Right cardiac atrium (tissue), 5 donors: ENCODE measurements at regions not wholly inside any gene's neighbourhood (a gene's known extent, or its start where the extent isn't known, plus 50 kb on each side); places are given as distances from the start of the nearest gene placed in this dataset.

Source experiments
- ATAC-seq, 2 donors: fragments of 200-7000 bp; cut with Tn5 transposase; one replicate each; pipeline versions ENCODE4 v1.8.0 to v1.9.1; 2020; ENCODE audit warnings: moderate library complexity in 2 of 2, mild to moderate bottlenecking in 1 of 2
- DNase-seq, 3 donors: peaks; one replicate each; pipeline ENCODE4 v3.0.0-alpha.2; 2020
- H3K27ac ChIP-seq: one replicate; pipeline ENCODE4 v1.5.1; 2013; ENCODE audit warnings: mild to moderate bottlenecking, low read length, control low read depth, moderate library complexity
- H3K27me3 ChIP-seq: one replicate; pipeline ENCODE4 v1.6.1; 2013; ENCODE audit not compliant: control insufficient read depth, insufficient read depth
- H3K4me1 ChIP-seq: one replicate; pipeline ENCODE4 v1.6.1; 2013; ENCODE audit warnings: low read length; ENCODE audit not compliant: control insufficient read depth, insufficient read depth
- H3K4me3 ChIP-seq: one replicate; pipeline ENCODE4 v1.5.1; 2013; ENCODE audit warnings: low read length, control low read depth
- H3K9me3 ChIP-seq: one replicate; pipeline ENCODE4 v1.6.1; 2013; ENCODE audit warnings: low read length; ENCODE audit not compliant: control insufficient read depth
- WGBS: extraction: QIAGEN DNeasy Blood & Tissue Kit; methylation state at CpG from one replicate; pipeline ENCODE4 v1.1.7; 2013; 5-methylcytosine and 5-hydroxymethylcytosine counted together
- intact Hi-C, 4 donors: fragments of 100-400 bp; cut with DNase I; formaldehyde crosslinking; loops; one replicate each; pipeline versions ENCODE4 v1.11.0 to v1.14.0; 2022 to 2023
- donor health status: healthy with polysubstance abuse.
- donor health status: DM: no; HTN: yes; CAD: no.
- donor health status: DM: no; HTN: no; CAD: no.
- donor health status: DM: no; HTN: yes; CAD: no; lungs with severe emphysema.
- donor health status: DM: yes; HTN: yes; CAD: no.

DNA sequence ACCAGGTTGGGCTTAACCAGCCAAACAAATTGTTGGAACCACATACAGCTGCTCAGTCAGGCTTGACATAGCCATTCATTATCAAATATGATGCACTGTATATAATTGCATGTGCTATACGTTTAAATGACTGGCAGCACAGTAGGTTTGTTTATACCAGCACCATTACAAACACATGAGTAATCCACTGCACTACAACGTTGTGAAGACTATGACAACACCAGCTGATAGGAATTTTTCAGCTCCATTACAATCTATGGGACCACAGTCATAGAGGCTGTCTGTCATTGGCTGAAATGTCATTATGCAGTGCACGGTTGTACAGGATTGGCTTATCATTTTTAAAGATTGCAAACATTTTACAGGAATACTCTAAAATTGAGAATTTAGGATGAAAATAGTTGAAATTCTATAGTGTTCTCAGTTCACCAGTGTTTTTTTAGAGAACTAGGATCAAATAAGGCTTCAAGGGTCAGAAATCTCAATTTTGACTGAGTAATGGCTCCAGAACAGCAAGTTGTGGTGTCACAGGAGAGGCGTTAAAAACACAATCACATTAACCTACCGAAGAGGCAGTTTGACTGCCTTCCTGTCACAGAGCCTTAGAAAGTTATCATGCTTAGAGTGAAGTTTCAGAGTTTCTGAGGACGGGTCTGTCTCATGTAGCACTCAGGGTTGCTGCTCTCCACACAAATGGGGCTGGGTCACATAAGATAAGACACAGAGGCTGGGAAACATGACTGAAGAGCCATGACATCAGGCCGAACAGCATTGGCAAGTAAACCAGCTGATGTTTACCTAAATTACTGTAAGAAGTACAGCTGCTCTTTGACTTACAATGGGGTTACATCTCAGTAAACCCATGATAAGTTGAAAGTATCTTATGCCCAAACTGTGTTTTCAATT lies 60.7 kb upstream of the SMLR1 start:
- H3K27ac ChIP-seq = no peak overlapping the region
- WGBS = 46% methylated on average over 7 of the region's 7 CpGs

DNA sequence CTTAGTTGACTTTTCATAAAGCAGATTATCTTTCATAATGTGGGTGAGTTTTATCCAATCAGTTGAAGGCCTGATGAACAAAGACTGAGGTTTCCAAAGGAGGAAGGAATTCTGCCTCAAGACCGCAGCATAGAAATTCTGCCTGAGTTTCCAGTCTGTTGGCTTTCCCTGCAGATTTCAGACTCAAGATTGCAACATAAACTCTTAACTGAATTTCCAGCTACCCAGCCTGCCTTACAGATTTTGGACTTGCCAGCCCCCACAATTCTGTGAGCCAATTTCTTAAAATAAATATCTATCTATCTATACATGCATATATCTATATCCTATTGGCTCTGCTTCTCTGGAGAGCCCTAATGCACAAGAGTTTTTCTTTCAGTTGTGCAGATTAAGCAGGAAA lies 57.3 kb upstream of the SMLR1 start:
- H3K4me3 ChIP-seq = no peak overlapping the region
- 72% methylated on average over 1 of the region's 1 CpG for WGBS
- H3K27me3 ChIP-seq = no peaks in the 10 kb centered on the region
- ATAC-seq = no peak
- intact Hi-C loops = no loop called here
- no peak for DNase-seq
- no peaks in the 10 kb centered on the region for H3K4me1 ChIP-seq
- no peaks in the 10 kb centered on the region for H3K9me3 ChIP-seq
- H3K27ac ChIP-seq = no peak overlapping the region

More for the DNA sequence above, 60.7 kb upstream of the SMLR1 start:
- DNase-seq (no peak), ATAC-seq (no peak)
- intact Hi-C loops = no loop called here
- no peaks in the 10 kb centered on the region for H3K9me3 ChIP-seq
- no peak overlapping the region for H3K4me3 ChIP-seq
- H3K27me3 ChIP-seq = no peaks in the 10 kb centered on the region
- H3K4me1 ChIP-seq = no peaks in the 10 kb centered on the region

DNA sequence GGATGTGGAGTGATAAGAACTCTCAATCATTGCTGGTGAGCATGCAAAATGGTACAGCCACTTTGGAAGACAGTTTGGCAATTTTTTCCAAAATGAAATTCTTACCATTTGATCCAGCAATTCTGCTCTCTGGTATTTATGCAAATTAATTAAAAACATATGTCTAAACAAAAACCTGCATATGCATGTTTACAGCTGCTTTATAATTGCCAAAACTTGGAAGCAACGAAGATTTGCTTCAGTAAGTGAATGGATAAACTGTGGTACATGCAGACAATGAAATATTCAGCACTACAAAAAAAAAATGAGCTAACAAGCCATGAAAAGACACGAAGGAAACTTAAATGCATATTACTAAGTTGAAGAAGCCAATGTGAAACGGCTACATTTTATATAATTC lies 55.5 kb upstream of the SMLR1 start:
- no peaks in the 10 kb centered on the region for H3K4me1 ChIP-seq
- H3K9me3 ChIP-seq = no peaks in the 10 kb centered on the region
- ATAC-seq (no peak), DNase-seq (no peak)
- no peaks in the 10 kb centered on the region for H3K27me3 ChIP-seq
- intact Hi-C loops = no loop called here
- no peak overlapping the region for H3K27ac ChIP-seq
- 66% methylated on average over 3 of the region's 3 CpGs for WGBS
- no peak overlapping the region for H3K4me3 ChIP-seq

DNA sequence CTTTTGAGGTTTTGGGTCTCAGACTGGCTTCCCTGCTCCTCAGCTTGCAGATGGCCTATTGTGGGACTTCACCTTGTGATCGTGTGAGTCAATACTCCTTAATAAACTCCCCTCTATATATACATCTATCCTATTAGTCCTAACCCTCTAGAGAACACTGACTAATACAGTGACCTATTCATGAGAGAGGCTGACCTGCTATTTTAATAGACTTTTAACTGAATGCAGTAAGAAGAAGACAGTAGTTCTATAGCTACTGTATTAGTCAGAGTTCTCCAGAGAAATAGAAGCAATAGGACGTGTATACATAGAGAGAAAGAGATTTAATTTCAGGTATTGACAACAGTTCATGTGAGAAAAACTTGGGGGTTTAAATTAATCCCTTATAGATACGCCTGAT lies 53.3 kb upstream of the SMLR1 start:
- H3K27ac ChIP-seq = no peak overlapping the region
- H3K4me1 ChIP-seq = no peaks in the 10 kb centered on the region
- DNase-seq (no peak), ATAC-seq (no peak)
- intact Hi-C loops = no loop called here
- WGBS = 76% methylated on average over 3 of the region's 3 CpGs
- no peaks in the 10 kb centered on the region for H3K9me3 ChIP-seq
- H3K4me3 ChIP-seq = no peak overlapping the region
- no peaks in the 10 kb centered on the region for H3K27me3 ChIP-seq

DNA sequence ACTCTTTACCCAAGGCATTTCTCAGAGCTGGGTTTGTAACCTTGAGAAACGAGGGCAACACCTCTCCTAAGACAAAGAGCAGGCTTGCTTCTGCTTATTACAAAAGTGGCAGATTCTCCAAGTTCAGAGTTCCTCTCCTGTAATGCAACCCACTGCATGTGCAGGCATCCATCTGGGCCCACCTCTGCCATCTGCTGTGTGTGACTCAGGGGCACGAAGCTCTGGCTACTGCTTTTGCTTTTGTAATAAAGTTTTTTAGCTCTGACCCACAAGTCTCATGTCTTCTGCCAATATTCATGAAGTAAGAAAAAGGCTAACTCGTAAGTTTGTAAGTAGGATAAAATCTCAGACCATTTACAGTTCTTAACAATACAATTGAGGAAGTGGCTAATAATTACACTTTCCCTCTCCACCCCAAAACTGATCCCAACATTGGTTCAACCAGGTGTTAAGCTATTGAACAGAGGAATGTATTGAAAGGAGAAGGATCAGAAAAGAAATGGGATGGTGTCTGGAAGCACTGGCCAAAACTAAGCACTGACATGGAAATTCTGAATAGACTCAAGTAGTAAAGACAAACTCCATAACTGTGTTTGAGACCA lies 51.7 kb upstream of the SMLR1 start:
- ATAC-seq (no peak), DNase-seq (no peak)
- Histone ChIP-seq H3K9me3 (no peaks in the 10 kb centered on the region), H3K27me3 (no peaks in the 10 kb centered on the region), H3K4me3 (no peak overlapping the region), H3K4me1 (no peaks in the 10 kb centered on the region), H3K27ac (no peak overlapping the region)
- 55% methylated on average over 3 of the region's 3 CpGs for WGBS
- intact Hi-C loops = no loop called here

DNA sequence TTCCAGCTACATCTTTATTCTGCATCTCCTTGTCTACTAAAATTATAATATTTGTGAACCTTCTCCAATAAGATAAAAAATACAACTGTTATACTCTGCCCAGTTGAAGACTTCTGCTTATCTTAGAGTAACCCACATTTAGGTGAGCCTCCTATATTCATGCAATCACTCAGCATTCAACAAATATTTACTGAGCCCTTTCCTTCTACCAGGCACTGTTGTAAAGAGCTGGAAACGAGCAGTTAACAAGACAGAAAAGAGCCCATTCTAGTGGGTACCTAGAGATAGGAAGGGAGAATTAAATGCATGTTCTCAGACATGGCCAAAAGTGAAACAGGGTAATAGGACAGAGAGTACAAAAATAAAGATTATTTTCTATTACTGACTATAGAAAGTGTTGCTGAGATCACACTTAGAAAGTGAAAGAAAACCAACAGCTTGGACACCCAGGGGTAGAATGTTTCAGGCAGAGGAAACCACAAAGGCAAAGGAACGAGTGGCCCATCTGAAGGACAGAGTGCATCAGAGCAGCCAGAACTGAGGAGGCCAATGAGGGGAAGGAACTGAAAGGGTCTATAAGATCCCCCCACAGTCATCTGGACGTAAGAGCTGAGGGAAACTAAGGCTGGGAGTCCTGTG lies 50.8 kb upstream of the SMLR1 start:
- no peaks in the 10 kb centered on the region for H3K27me3 ChIP-seq
- H3K27ac ChIP-seq = no peak overlapping the region
- ATAC-seq (no peak), DNase-seq (no peak)
- no peaks in the 10 kb centered on the region for H3K9me3 ChIP-seq
- no peak overlapping the region for H3K4me3 ChIP-seq
- intact Hi-C loops = no loop called here
- H3K4me1 ChIP-seq = no peaks in the 10 kb centered on the region
- WGBS = 43% methylated on average over 3 of the region's 3 CpGs
